ENCODE measurements at regions not wholly inside any gene's neighbourhood (a gene's known extent, or its start where the extent isn't known, plus 50 kb on each side); places are given as distances from the start of the nearest gene placed in this dataset.

DNA sequence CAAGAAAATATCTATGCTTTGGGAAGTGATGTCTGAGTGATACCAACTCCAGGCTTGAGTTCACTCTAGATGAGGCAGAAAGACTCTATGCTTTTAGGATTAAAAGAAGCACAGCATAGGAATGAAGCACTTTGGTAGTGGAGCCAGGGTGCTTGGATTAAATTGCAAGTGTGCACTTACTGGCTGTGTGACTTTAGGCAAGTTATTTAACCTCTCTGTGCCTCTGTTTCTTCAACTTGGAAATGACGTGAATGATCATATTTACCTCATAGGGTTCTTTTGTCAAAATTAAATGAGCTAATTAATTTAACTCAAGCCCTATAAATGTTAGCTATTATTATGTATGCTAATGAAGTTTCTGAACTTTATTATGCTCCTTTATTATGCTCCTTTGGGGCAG is 446.1 kb downstream of the TTLL7 start:
- TF ChIP-seq TAF1 (IDR thresholded peaks at IDR 0.05; ENCODE audit: borderline replicate concordance, low read depth, low read length) (no peak), POLR2AphosphoS5 (IDR thresholded peaks at IDR 0.05; ENCODE audit: low read depth, low read length) (no peak), POLR2A (IDR thresholded peaks at IDR 0.05; ENCODE audit: low read depth, low read length) (no peak)
